ENCODE measurements at regions not wholly inside any gene's neighbourhood (a gene's known extent, or its start where the extent isn't known, plus 50 kb on each side); places are given as distances from the start of the nearest gene placed in this dataset.
"Not testable (repeated sequence)": the region's sequence is repeated elsewhere in the genome, so short reads cannot be mapped to it uniquely, and the experiment has no call there.

GRCh38 chr7:156017916-156018700, 205.8 kb upstream of the SHH start:
- peaks cover 0 to 6% of the 10 kb centered on the region in 2 donors for H3K9me3 ChIP-seq (ENCODE audit: control insufficient read depth in 1 of 2, low read length in 2 of 2)
- no peak overlapping the region for H3K4me3 ChIP-seq (ENCODE audit: low read depth in 1 of 2, low read length in 2 of 2)
- no peaks in the 10 kb centered on the region for H3K36me3 ChIP-seq (ENCODE audit: control insufficient read depth in 1 of 2, insufficient read depth in 2 of 2, low read length in 2 of 2)
- H3K27me3 ChIP-seq (ENCODE audit: low read depth, low read length): no peaks in the 10 kb centered on the region
- H3K27ac ChIP-seq (ENCODE audit: low read length): no peak overlapping the region
- H3K4me1 ChIP-seq (ENCODE audit: control insufficient read depth in 1 of 2, insufficient read depth in 2 of 2, low read length in 2 of 2): no peaks in the 10 kb centered on the region

GRCh38 chr7:156017431-156017830, 205.2 kb upstream of the SHH start:
- Histone ChIP-seq H3K36me3 (ENCODE audit: control insufficient read depth in 1 of 2, insufficient read depth in 2 of 2, low read length in 2 of 2) (no peaks in the 10 kb centered on the region), H3K9me3 (ENCODE audit: control insufficient read depth in 1 of 2, low read length in 2 of 2) (peaks cover 0 to 6% of the 10 kb centered on the region in 2 donors), H3K4me3 (ENCODE audit: low read depth in 1 of 2, low read length in 2 of 2) (no peak overlapping the region), H3K27me3 (ENCODE audit: low read depth, low read length) (no peaks in the 10 kb centered on the region), H3K27ac (ENCODE audit: low read length) (no peak overlapping the region), H3K4me1 (ENCODE audit: control insufficient read depth in 1 of 2, insufficient read depth in 2 of 2, low read length in 2 of 2) (no peaks in the 10 kb centered on the region)

DNA sequence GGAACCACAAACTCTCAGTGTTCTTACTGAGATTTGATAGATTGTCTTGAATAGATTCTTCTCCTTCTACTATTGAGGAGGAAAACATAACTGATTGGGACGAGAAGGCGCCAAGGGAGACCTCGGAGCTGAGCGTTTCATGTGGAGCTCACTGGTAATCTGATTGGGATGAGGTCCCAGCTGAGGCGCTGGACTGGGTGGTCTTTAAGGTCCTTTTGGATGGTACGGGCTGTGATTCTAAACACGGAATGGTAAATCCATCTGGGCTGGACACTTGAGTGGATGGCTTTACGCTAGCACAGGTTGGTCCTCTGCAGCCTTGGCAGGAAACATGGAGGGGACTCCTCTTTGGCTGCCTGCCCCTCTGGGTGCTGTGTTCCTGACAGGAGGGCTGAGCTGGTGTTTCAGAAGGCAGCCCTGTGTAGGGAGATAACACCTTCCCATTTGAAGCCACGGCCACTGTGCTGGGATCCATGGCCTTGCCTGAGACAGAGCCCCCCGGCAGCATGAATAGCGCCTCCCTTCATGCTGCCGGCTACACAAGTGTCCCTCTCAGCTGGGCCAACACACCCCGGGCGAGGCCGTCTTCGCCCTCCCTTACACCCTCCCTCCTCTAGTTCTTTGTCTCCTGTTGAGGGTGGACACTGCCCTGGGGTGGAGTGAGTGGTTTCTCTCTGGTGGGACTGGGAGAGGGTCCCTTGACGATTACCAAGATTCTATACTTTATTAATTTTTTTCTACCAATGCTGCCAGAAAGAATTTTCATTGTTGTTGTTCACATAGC, 203.2 kb upstream of the SHH start:
- Histone ChIP-seq H3K9me3 (ENCODE audit: control insufficient read depth in 1 of 2, low read length in 2 of 2) (peaks cover 0 to 6% of the 10 kb centered on the region in 2 donors), H3K4me1 (ENCODE audit: control insufficient read depth in 1 of 2, insufficient read depth in 2 of 2, low read length in 2 of 2) (no peaks in the 10 kb centered on the region), H3K4me3 (ENCODE audit: low read depth in 1 of 2, low read length in 2 of 2) (no peak overlapping the region), H3K36me3 (ENCODE audit: control insufficient read depth in 1 of 2, insufficient read depth in 2 of 2, low read length in 2 of 2) (no peaks in the 10 kb centered on the region), H3K27me3 (ENCODE audit: low read depth, low read length) (no peaks in the 10 kb centered on the region), H3K27ac (ENCODE audit: low read length) (no peak overlapping the region)

GRCh38 chr7:156014808-156015207, 202.5 kb upstream of the SHH start:
- Histone ChIP-seq H3K36me3 (ENCODE audit: control insufficient read depth in 1 of 2, insufficient read depth in 2 of 2, low read length in 2 of 2) (no peaks in the 10 kb centered on the region), H3K27ac (ENCODE audit: low read length) (no peak overlapping the region), H3K4me1 (ENCODE audit: control insufficient read depth in 1 of 2, insufficient read depth in 2 of 2, low read length in 2 of 2) (no peaks in the 10 kb centered on the region), H3K27me3 (ENCODE audit: low read depth, low read length) (no peaks in the 10 kb centered on the region), H3K9me3 (ENCODE audit: control insufficient read depth in 1 of 2, low read length in 2 of 2) (peaks cover 0 to 8% of the 10 kb centered on the region in 2 donors), H3K4me3 (ENCODE audit: low read depth in 1 of 2, low read length in 2 of 2) (no peak overlapping the region)

GRCh38 chr7:156014201-156014600, 201.9 kb upstream of the SHH start:
- peaks cover 0 to 6% of the 10 kb centered on the region in 2 donors for H3K9me3 ChIP-seq (ENCODE audit: control insufficient read depth in 1 of 2, low read length in 2 of 2)
- no peak overlapping the region for H3K4me3 ChIP-seq (ENCODE audit: low read depth in 1 of 2, low read length in 2 of 2)
- no peaks in the 10 kb centered on the region for H3K4me1 ChIP-seq (ENCODE audit: control insufficient read depth in 1 of 2, insufficient read depth in 2 of 2, low read length in 2 of 2)

GRCh38 chr7:156012412-156012811, 200.1 kb upstream of the SHH start:
- Histone ChIP-seq H3K27me3 (ENCODE audit: low read depth, low read length) (no peaks in the 10 kb centered on the region), H3K36me3 (ENCODE audit: control insufficient read depth in 1 of 2, insufficient read depth in 2 of 2, low read length in 2 of 2) (no peaks in the 10 kb centered on the region), H3K27ac (ENCODE audit: low read length) (no peak overlapping the region), H3K9me3 (ENCODE audit: control insufficient read depth in 1 of 2, low read length in 2 of 2) (peaks cover 0 to 4% of the 10 kb centered on the region in 2 donors), H3K4me1 (ENCODE audit: control insufficient read depth in 1 of 2, insufficient read depth in 2 of 2, low read length in 2 of 2) (no peaks in the 10 kb centered on the region), H3K4me3 (ENCODE audit: low read depth in 1 of 2, low read length in 2 of 2) (no peak overlapping the region)

More at GRCh38 chr7:156014201-156014600, 201.9 kb upstream of the SHH start:
- H3K27me3 ChIP-seq (ENCODE audit: low read depth, low read length): no peaks in the 10 kb centered on the region
- H3K27ac ChIP-seq (ENCODE audit: low read length): no peak overlapping the region
- H3K36me3 ChIP-seq (ENCODE audit: control insufficient read depth in 1 of 2, insufficient read depth in 2 of 2, low read length in 2 of 2): no peaks in the 10 kb centered on the region

GRCh38 chr7:156009569-156009968, 197.3 kb upstream of the SHH start:
- H3K9me3 ChIP-seq (ENCODE audit: control insufficient read depth in 1 of 2, low read length in 2 of 2): peaks cover 0 to 9% of the 10 kb centered on the region in 2 donors
- no peak overlapping the region for H3K27ac ChIP-seq (ENCODE audit: low read length)
- H3K4me3 ChIP-seq (ENCODE audit: low read depth in 1 of 2, low read length in 2 of 2): no peak overlapping the region
- no peaks in the 10 kb centered on the region for H3K4me1 ChIP-seq (ENCODE audit: control insufficient read depth in 1 of 2, insufficient read depth in 2 of 2, low read length in 2 of 2)
- H3K36me3 ChIP-seq (ENCODE audit: control insufficient read depth in 1 of 2, insufficient read depth in 2 of 2, low read length in 2 of 2): no peaks in the 10 kb centered on the region
- H3K27me3 ChIP-seq (ENCODE audit: low read depth, low read length): no peaks in the 10 kb centered on the region

DNA sequence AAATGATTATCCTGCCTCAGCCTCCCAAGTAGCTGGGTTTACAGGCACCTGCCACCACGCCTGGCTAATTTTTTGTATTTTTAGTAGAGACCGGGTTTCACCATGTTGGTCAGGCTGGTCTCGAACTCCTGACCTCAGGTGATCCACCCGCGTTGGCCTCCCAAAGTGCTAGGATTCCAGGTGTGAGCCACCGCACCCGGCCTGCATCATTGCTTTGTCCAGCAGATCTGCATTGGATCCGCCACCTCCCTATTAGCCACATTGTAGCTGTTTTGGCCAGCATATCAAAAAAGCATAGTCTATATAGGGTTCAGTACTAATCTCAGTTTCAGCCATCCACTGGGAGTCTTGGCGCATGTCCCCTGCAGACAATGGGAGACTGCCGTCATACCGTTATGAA, 194.6 kb upstream of the SHH start:
- not testable (repeated sequence) for H3K4me1 ChIP-seq (ENCODE audit: control insufficient read depth in 1 of 2, insufficient read depth in 2 of 2, low read length in 2 of 2); H3K27ac ChIP-seq (ENCODE audit: low read length); H3K36me3 ChIP-seq (ENCODE audit: control insufficient read depth in 1 of 2, insufficient read depth in 2 of 2, low read length in 2 of 2); H3K4me3 ChIP-seq (ENCODE audit: low read depth in 1 of 2, low read length in 2 of 2); H3K27me3 ChIP-seq (ENCODE audit: low read depth, low read length); H3K9me3 ChIP-seq (ENCODE audit: control insufficient read depth in 1 of 2, low read length in 2 of 2)

- Histone ChIP-seq H3K27ac (ENCODE audit: low read length) (no peak overlapping the region), H3K27me3 (ENCODE audit: low read depth, low read length) (no peaks in the 10 kb centered on the region), H3K4me3 (ENCODE audit: low read depth in 1 of 2, low read length in 2 of 2) (no peak overlapping the region), H3K4me1 (ENCODE audit: control insufficient read depth in 1 of 2, insufficient read depth in 2 of 2, low read length in 2 of 2) (no peaks in the 10 kb centered on the region), H3K36me3 (ENCODE audit: control insufficient read depth in 1 of 2, insufficient read depth in 2 of 2, low read length in 2 of 2) (no peaks in the 10 kb centered on the region), H3K9me3 (ENCODE audit: control insufficient read depth in 1 of 2, low read length in 2 of 2) (peaks cover 0 to 9% of the 10 kb centered on the region in 2 donors)
Observed at GRCh38 chr7:156006024-156006423, 193.8 kb upstream of the SHH start.

- no peaks in the 10 kb centered on the region for H3K36me3 ChIP-seq (ENCODE audit: control insufficient read depth in 1 of 2, insufficient read depth in 2 of 2, low read length in 2 of 2)
- H3K27me3 ChIP-seq (ENCODE audit: low read depth, low read length): no peaks in the 10 kb centered on the region
- no peak overlapping the region for H3K27ac ChIP-seq (ENCODE audit: low read length)
- no peak overlapping the region for H3K4me3 ChIP-seq (ENCODE audit: low read depth in 1 of 2, low read length in 2 of 2)
- no peaks in the 10 kb centered on the region for H3K4me1 ChIP-seq (ENCODE audit: control insufficient read depth in 1 of 2, insufficient read depth in 2 of 2, low read length in 2 of 2)
- H3K9me3 ChIP-seq (ENCODE audit: control insufficient read depth in 1 of 2, low read length in 2 of 2): peaks cover 0 to 7% of the 10 kb centered on the region in 2 donors
Observed at GRCh38 chr7:156005202-156005691, 193.0 kb upstream of the SHH start.

DNA sequence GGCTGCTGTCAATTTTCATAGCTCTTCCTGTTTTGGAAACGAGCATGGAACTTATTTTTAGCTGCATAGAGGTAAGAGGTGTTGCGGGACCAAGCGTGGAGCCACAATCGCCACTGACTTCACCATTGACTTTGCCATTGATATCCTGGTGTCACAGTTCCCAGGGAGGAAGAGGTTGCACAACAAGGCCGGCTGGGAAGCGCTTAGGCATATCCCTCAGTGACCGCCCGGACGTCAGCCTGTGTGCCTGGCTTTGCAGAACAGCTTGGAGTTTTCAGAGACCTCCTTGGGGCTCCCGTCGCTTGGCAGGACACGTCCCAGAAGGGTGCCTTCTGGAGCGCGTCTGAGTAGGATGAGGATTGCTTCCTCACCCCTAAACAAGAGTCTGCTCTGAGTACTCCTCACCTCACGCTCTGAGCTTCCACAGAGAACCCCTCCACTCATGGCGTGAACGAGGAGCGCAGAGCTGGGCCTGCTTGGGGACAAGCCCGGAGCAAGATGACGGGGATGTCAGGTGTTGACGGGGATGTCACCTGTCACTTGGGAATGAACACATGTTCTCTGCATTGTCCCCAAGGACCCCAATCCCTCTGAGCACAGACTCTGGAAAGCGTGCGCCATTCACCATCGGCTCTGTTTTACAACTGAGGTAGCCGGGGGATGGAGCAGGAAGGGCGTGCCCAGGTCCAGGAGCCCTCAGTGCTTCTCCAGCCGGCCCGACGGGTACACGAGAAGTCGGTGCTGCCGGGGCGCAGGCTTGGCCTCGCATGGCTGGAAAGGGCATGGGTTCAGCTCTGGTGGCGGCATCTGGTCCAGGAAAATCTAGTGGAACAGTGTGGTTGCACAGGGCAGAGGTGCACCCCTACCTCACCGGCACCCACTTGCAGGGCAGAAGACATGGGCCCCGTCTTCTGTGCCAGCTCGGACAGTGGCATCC, 192.3 kb upstream of the SHH start:
- Histone ChIP-seq H3K27me3 (ENCODE audit: low read depth, low read length) (no peaks in the 10 kb centered on the region), H3K9me3 (ENCODE audit: control insufficient read depth in 1 of 2, low read length in 2 of 2) (peaks cover 0 to 5% of the 10 kb centered on the region in 2 donors), H3K36me3 (ENCODE audit: control insufficient read depth in 1 of 2, insufficient read depth in 2 of 2, low read length in 2 of 2) (no peaks in the 10 kb centered on the region)

More for the DNA sequence above, 192.3 kb upstream of the SHH start:
- no peaks in the 10 kb centered on the region for H3K4me1 ChIP-seq (ENCODE audit: control insufficient read depth in 1 of 2, insufficient read depth in 2 of 2, low read length in 2 of 2)
- no peak overlapping the region for H3K4me3 ChIP-seq (ENCODE audit: low read depth in 1 of 2, low read length in 2 of 2)
- no peak overlapping the region for H3K27ac ChIP-seq (ENCODE audit: low read length)
